ENCODE measurements at regions not wholly inside any gene's neighbourhood (a gene's known extent, or its start where the extent isn't known, plus 50 kb on each side); places are given as distances from the start of the nearest gene placed in this dataset.

DNA sequence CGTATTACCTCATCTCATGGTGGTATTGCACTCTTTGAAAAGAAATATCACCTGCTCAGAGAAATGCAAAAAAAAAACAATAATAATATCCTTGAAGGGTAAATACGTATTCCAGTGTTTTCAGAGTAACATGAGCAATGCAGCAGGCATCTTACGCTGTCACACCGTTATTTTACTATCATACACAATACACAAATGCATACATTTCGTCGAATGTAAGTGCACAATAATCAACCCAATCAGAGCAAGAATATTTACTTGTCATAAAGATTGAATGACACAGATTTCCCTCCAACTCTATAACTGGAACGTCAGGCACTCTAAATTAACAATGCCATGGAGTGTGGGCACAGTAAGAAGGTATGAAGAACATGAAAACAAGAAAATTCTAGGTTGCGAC, 1050.1 kb downstream of the PLA2G4A start:
- H3K4me3 ChIP-seq (ENCODE audit: low read length): no peak overlapping the region
- no peak overlapping the region for H3K4me2 ChIP-seq (ENCODE audit: low read length)

DNA sequence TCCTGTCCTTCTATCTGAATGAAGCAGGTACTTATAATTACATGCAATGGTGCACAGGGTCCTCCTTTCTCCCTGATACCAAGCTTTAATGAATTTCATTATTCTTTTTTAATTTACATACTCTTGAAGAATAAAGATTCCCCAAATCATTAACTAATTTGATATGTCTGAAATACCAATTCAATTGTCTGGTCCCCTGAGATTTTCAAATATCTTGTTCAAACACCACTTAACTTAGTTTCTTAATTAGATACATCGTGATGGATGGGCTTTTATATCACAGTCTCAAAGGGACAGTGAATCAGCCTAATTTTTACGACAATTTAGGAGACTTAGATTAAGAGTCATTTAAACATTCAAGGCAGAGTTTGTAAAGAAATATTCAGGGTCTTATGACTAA, 1054.6 kb downstream of the PLA2G4A start:
- H4K20me1 ChIP-seq (ENCODE audit: insufficient read depth, low read length): no peaks in the 10 kb centered on the region
- no peak for TF ChIP-seq EZH2phosphoT487 (IDR thresholded peaks at IDR 0.05; ENCODE audit: low read depth)

More for the DNA sequence above, 1050.1 kb downstream of the PLA2G4A start:
- Histone ChIP-seq H4K20me1 (ENCODE audit: insufficient read depth, low read length) (no peaks in the 10 kb centered on the region), H3K4me1 (ENCODE audit: low read length) (peaks cover 9% of the 10 kb centered on the region), H3K27ac (ENCODE audit: low read length) (no peak overlapping the region), H3K9me3 (ENCODE audit: insufficient read depth, low read length) (no peaks in the 10 kb centered on the region), H3K9ac (ENCODE audit: low read length) (no peak overlapping the region), H3K27me3 (ENCODE audit: low read depth, low read length) (no peaks in the 10 kb centered on the region), H3K79me2 (ENCODE audit: low read length) (no peaks in the 10 kb centered on the region), H3K36me3 (replicated peaks; ENCODE audit: low read depth, low read length) (no peaks in the 10 kb centered on the region), H2AFZ (ENCODE audit: low read depth, low read length) (0 out of 2 replicates have a peak overlapping the region, but pooled peaks have one; percentile 2)
- no peak for TF ChIP-seq EZH2phosphoT487 (IDR thresholded peaks at IDR 0.05; ENCODE audit: low read depth)
- TF ChIP-seq, protein P1, sequence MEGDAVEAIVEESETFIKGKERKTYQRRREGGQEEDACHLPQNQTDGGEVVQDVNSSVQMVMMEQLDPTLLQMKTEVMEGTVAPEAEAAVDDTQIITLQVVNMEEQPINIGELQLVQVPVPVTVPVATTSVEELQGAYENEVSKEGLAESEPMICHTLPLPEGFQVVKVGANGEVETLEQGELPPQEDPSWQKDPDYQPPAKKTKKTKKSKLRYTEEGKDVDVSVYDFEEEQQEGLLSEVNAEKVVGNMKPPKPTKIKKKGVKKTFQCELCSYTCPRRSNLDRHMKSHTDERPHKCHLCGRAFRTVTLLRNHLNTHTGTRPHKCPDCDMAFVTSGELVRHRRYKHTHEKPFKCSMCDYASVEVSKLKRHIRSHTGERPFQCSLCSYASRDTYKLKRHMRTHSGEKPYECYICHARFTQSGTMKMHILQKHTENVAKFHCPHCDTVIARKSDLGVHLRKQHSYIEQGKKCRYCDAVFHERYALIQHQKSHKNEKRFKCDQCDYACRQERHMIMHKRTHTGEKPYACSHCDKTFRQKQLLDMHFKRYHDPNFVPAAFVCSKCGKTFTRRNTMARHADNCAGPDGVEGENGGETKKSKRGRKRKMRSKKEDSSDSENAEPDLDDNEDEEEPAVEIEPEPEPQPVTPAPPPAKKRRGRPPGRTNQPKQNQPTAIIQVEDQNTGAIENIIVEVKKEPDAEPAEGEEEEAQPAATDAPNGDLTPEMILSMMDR (IDR thresholded peaks at IDR 0.05; ENCODE audit: low read depth, low read length): no peak

DNA sequence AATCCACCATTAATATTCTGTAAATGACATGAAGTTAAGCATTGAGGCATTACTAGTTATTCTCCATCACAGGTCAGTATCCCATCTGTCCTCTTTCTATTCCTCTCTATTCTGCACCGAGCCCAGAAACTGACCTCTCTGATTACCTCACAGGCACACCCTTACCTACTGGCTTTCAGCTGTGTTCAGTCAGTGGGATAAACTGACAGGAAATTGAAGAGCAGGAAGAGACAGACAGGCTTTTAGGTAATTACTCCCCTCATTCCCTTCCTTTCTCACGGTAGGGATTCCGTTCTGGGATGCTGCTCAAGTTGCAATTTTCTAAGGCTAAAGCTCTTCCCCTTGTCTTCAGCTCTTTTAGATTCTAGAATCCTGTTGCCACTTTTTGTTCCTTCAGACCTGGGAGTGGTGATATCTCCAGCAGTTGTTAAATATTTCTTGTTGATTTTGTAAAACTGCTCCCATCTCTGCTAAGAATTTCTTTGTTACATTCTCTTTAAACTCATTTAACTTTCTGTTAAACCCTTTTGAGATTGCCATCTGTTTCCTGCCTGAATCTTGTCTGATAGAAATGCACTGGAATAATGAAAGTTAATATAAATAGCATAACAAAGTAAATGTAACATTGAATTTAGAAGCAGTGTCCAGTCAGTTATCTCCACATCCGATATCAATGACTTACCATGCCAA, 1063.4 kb downstream of the PLA2G4A start:
- TF ChIP-seq, protein P1 (IDR thresholded peaks at IDR 0.05; ENCODE audit: low read depth, low read length): no peak
- TF ChIP-seq EZH2phosphoT487 (IDR thresholded peaks at IDR 0.05; ENCODE audit: low read depth): no peak
- H3K36me3 ChIP-seq (replicated peaks; ENCODE audit: low read depth, low read length): no peaks in the 10 kb centered on the region
- no peaks in the 10 kb centered on the region for H3K79me2 ChIP-seq (ENCODE audit: low read length)
- H3K9ac ChIP-seq (ENCODE audit: low read length): no peak overlapping the region
- H2AFZ ChIP-seq (ENCODE audit: low read depth, low read length): no peak overlapping the region
- H3K9me3 ChIP-seq (ENCODE audit: insufficient read depth, low read length): no peaks in the 10 kb centered on the region
- H3K27ac ChIP-seq (ENCODE audit: low read length): no peak overlapping the region
- H3K4me3 ChIP-seq (ENCODE audit: low read length): no peak overlapping the region
- H4K20me1 ChIP-seq (ENCODE audit: insufficient read depth, low read length): no peaks in the 10 kb centered on the region
- H3K4me2 ChIP-seq (ENCODE audit: low read length): no peak overlapping the region
- H3K4me1 ChIP-seq (ENCODE audit: low read length): peaks cover 4% of the 10 kb centered on the region; the same call in 1 of the 2 replicates
- no peaks in the 10 kb centered on the region for H3K27me3 ChIP-seq (ENCODE audit: low read depth, low read length)

More for the DNA sequence above, 1054.6 kb downstream of the PLA2G4A start:
- Histone ChIP-seq H3K4me3 (ENCODE audit: low read length) (no peak overlapping the region), H2AFZ (ENCODE audit: low read depth, low read length) (no peak overlapping the region), H3K79me2 (ENCODE audit: low read length) (no peaks in the 10 kb centered on the region), H3K4me2 (ENCODE audit: low read length) (no peak overlapping the region), H3K27me3 (ENCODE audit: low read depth, low read length) (no peaks in the 10 kb centered on the region), H3K9ac (ENCODE audit: low read length) (no peak overlapping the region), H3K4me1 (ENCODE audit: low read length) (no peaks in the 10 kb centered on the region), H3K36me3 (replicated peaks; ENCODE audit: low read depth, low read length) (no peaks in the 10 kb centered on the region), H3K27ac (ENCODE audit: low read length) (no peak overlapping the region), H3K9me3 (ENCODE audit: insufficient read depth, low read length) (no peaks in the 10 kb centered on the region)

GRCh38 chr1:187892683-187893039, 1063.9 kb downstream of the PLA2G4A start:
- H3K4me2 ChIP-seq (ENCODE audit: low read length): no peak overlapping the region
- no peaks in the 10 kb centered on the region for H4K20me1 ChIP-seq (ENCODE audit: insufficient read depth, low read length)
- H3K9me3 ChIP-seq (ENCODE audit: insufficient read depth, low read length): no peaks in the 10 kb centered on the region
- no peaks in the 10 kb centered on the region for H3K27me3 ChIP-seq (ENCODE audit: low read depth, low read length)
- H3K4me3 ChIP-seq (ENCODE audit: low read length): no peak overlapping the region
- no peak overlapping the region for H3K9ac ChIP-seq (ENCODE audit: low read length)
- H3K79me2 ChIP-seq (ENCODE audit: low read length): no peaks in the 10 kb centered on the region
- no peak overlapping the region for H2AFZ ChIP-seq (ENCODE audit: low read depth, low read length)
- H3K36me3 ChIP-seq (replicated peaks; ENCODE audit: low read depth, low read length): no peaks in the 10 kb centered on the region
- TF ChIP-seq, protein P1 (IDR thresholded peaks at IDR 0.05; ENCODE audit: low read depth, low read length): no peak
- no peak for TF ChIP-seq EZH2phosphoT487 (IDR thresholded peaks at IDR 0.05; ENCODE audit: low read depth)
- H3K27ac ChIP-seq (ENCODE audit: low read length): no peak overlapping the region
- peaks cover 4% of the 10 kb centered on the region; the same call in 1 of the 2 replicates for H3K4me1 ChIP-seq (ENCODE audit: low read length)

Data from OCI-LY3 (cell line).